ENCODE measurements at regions not wholly inside any gene's neighbourhood (a gene's known extent, or its start where the extent isn't known, plus 50 kb on each side); places are given as distances from the start of the nearest gene placed in this dataset.

- Histone ChIP-seq H3K79me2 (ENCODE audit: low read length) (no peaks in the 10 kb centered on the region), H3K27ac (ENCODE audit: low read length) (no peak overlapping the region), H3K27me3 (replicated peaks; ENCODE audit: insufficient read depth, low read length) (no peaks in the 10 kb centered on the region), H4K20me1 (ENCODE audit: insufficient read depth, low read length) (no peaks in the 10 kb centered on the region), H3K4me3 (ENCODE audit: low read length) (no peak overlapping the region), H3K4me1 (ENCODE audit: low read length) (no peaks in the 10 kb centered on the region), H3K9ac (ENCODE audit: low read length) (no peak overlapping the region), H3K4me2 (ENCODE audit: low read depth, low read length) (no peak overlapping the region), H2AFZ (ENCODE audit: low read length) (no peak overlapping the region), H3F3A (ENCODE audit: insufficient read depth, low read length) (no peaks in the 10 kb centered on the region), H3K9me3 (replicated peaks; ENCODE audit: insufficient read depth, low read length) (no peaks in the 10 kb centered on the region), H3K36me3 (replicated peaks; ENCODE audit: insufficient read depth, low read length) (no peaks in the 10 kb centered on the region), H3K9me2 (replicated peaks; ENCODE audit: insufficient read depth, low read length) (no peaks in the 10 kb centered on the region)
- DNase-seq, result no peak
- TF ChIP-seq CTCF (IDR thresholded peaks at IDR 0.05; ENCODE audit: low read length), result no peak
These were observed 590.7 kb upstream of the SGO1 start for GRCh38 chr3:20776692-20777091.

GRCh38 chr3:20776286-20776685 lies 590.3 kb upstream of the SGO1 start:
- H3K27ac ChIP-seq (ENCODE audit: low read length), result no peak overlapping the region
- H3K4me1 ChIP-seq (ENCODE audit: low read length), result no peaks in the 10 kb centered on the region
- no peaks in the 10 kb centered on the region for H4K20me1 ChIP-seq (ENCODE audit: insufficient read depth, low read length)
- H3K9me2 ChIP-seq (replicated peaks; ENCODE audit: insufficient read depth, low read length), result no peaks in the 10 kb centered on the region
- H3K27me3 ChIP-seq (replicated peaks; ENCODE audit: insufficient read depth, low read length), result no peaks in the 10 kb centered on the region
- H3K4me2 ChIP-seq (ENCODE audit: low read depth, low read length), result no peak overlapping the region
- no peaks in the 10 kb centered on the region for H3K9me3 ChIP-seq (replicated peaks; ENCODE audit: insufficient read depth, low read length)
- H3K79me2 ChIP-seq (ENCODE audit: low read length), result no peaks in the 10 kb centered on the region
- no peak for DNase-seq
- no peak overlapping the region for H3K4me3 ChIP-seq (ENCODE audit: low read length)
- no peak overlapping the region for H3K9ac ChIP-seq (ENCODE audit: low read length)
- no peak overlapping the region for H2AFZ ChIP-seq (ENCODE audit: low read length)
- no peak for TF ChIP-seq EZH2phosphoT487 (IDR thresholded peaks at IDR 0.05; ENCODE audit: low read length)
- no peak for TF ChIP-seq CTCF (IDR thresholded peaks at IDR 0.05; ENCODE audit: low read length)
- TF ChIP-seq EZH2 (optimal IDR thresholded peaks at IDR 0.05; ENCODE audit: low read depth, low read length), result no peak
- no peaks in the 10 kb centered on the region for H3K36me3 ChIP-seq (replicated peaks; ENCODE audit: insufficient read depth, low read length)
- no peaks in the 10 kb centered on the region for H3F3A ChIP-seq (ENCODE audit: insufficient read depth, low read length)

- Histone ChIP-seq H3K79me2 (ENCODE audit: low read length) (no peaks in the 10 kb centered on the region), H4K20me1 (ENCODE audit: insufficient read depth, low read length) (no peaks in the 10 kb centered on the region), H3K27me3 (replicated peaks; ENCODE audit: insufficient read depth, low read length) (no peaks in the 10 kb centered on the region), H3F3A (ENCODE audit: insufficient read depth, low read length) (no peaks in the 10 kb centered on the region), H3K4me1 (ENCODE audit: low read length) (no peaks in the 10 kb centered on the region), H3K9me2 (replicated peaks; ENCODE audit: insufficient read depth, low read length) (no peaks in the 10 kb centered on the region), H2AFZ (ENCODE audit: low read length) (no peak overlapping the region), H3K4me2 (ENCODE audit: low read depth, low read length) (no peak overlapping the region), H3K9me3 (replicated peaks; ENCODE audit: insufficient read depth, low read length) (no peaks in the 10 kb centered on the region), H3K36me3 (replicated peaks; ENCODE audit: insufficient read depth, low read length) (no peaks in the 10 kb centered on the region), H3K4me3 (ENCODE audit: low read length) (no peak overlapping the region), H3K9ac (ENCODE audit: low read length) (no peak overlapping the region), H3K27ac (ENCODE audit: low read length) (no peak overlapping the region)
- DNase-seq, result no peak
- TF ChIP-seq CTCF (IDR thresholded peaks at IDR 0.05; ENCODE audit: low read length), result no peak
- no peak for TF ChIP-seq EZH2 (optimal IDR thresholded peaks at IDR 0.05; ENCODE audit: low read depth, low read length)
- TF ChIP-seq EZH2phosphoT487 (IDR thresholded peaks at IDR 0.05; ENCODE audit: low read length), result no peak
These were observed 587.4 kb upstream of the SGO1 start for GRCh38 chr3:20773320-20773984.
